H9 (cell line): ENCODE measurements at regions not wholly inside any gene's neighbourhood (a gene's known extent, or its start where the extent isn't known, plus 50 kb on each side); places are given as distances from the start of the nearest gene placed in this dataset.

Experiments
- DNase-seq: peaks from one replicate; pipeline ENCODE4 v3.0.0-alpha.2; 2017
- H2AFZ ChIP-seq: one replicate; pipeline ENCODE4 v1.6.1; 2013; ENCODE audit warnings: mild to moderate bottlenecking, low read length, control low read depth, moderate library complexity
- H2AK5ac ChIP-seq: 2 replicates; pipeline ENCODE4 v1.6.1; 2013; ENCODE audit warnings: low read length, control low read depth, mixed read lengths; ENCODE audit not compliant: insufficient read length
- H2BK120ac ChIP-seq: one replicate; pipeline ENCODE4 v1.6.1; 2013; ENCODE audit warnings: low read depth, mild to moderate bottlenecking, low read length, control low read depth, inconsistent platforms; ENCODE audit not compliant: poor library complexity, severe bottlenecking
- H2BK12ac ChIP-seq: 2 replicates; pipeline ENCODE4 v1.6.1; 2013; ENCODE audit warnings: low read length, control low read depth, mixed read lengths, low read depth; ENCODE audit not compliant: insufficient read length
- H2BK15ac ChIP-seq: 2 replicates; pipeline ENCODE4 v1.6.1; 2013; ENCODE audit warnings: low read depth, low read length, control low read depth
- H2BK20ac ChIP-seq: one replicate; pipeline ENCODE4 v1.6.1; 2013; ENCODE audit warnings: low read depth, mild to moderate bottlenecking, low read length, control low read depth, inconsistent platforms; ENCODE audit not compliant: poor library complexity, severe bottlenecking
- H2BK5ac ChIP-seq: 2 replicates; pipeline ENCODE4 v1.6.1; 2013; ENCODE audit warnings: low read length, control low read depth, mixed read lengths; ENCODE audit not compliant: insufficient read length
- H3K14ac ChIP-seq: 2 replicates; pipeline ENCODE4 v1.6.1; 2013; ENCODE audit warnings: low read length, control low read depth; ENCODE audit not compliant: insufficient read depth
- H3K18ac ChIP-seq: 2 replicates; pipeline ENCODE4 v1.6.1; 2013; ENCODE audit warnings: low read depth, mild to moderate bottlenecking, mixed read lengths, low read length, control low read depth; ENCODE audit not compliant: insufficient read length
- H3K23ac ChIP-seq: 2 replicates; pipeline ENCODE4 v1.6.1; 2013; ENCODE audit warnings: low read length, control low read depth, mixed read lengths, low read depth; ENCODE audit not compliant: insufficient read length
- H3K23me2 ChIP-seq: 2 replicates; pipeline ENCODE4 v1.6.1; 2013; ENCODE audit warnings: low read depth, mild to moderate bottlenecking, mixed read lengths, low read length, control low read depth; ENCODE audit not compliant: insufficient read length, poor library complexity, severe bottlenecking
- H3K27ac ChIP-seq: 2 replicates; pipeline ENCODE4 v1.5.1; 2013; ENCODE audit warnings: low read length, control low read depth, mixed read lengths, low read depth; ENCODE audit not compliant: insufficient read length
- H3K27me3 ChIP-seq: 2 replicates; pipeline ENCODE4 v1.6.1; 2013; ENCODE audit warnings: low read length, control low read depth, inconsistent platforms; ENCODE audit not compliant: insufficient read depth
- H3K4ac ChIP-seq: 2 replicates; pipeline ENCODE4 v1.6.1; 2013; ENCODE audit warnings: low read depth, mild to moderate bottlenecking, control low read depth, inconsistent platforms, low read length, moderate library complexity
- H3K4me1 ChIP-seq: 2 replicates; pipeline ENCODE4 v1.6.1; 2013; ENCODE audit warnings: low read length, control low read depth, inconsistent platforms; ENCODE audit not compliant: insufficient read depth
- H3K4me2 ChIP-seq: 2 replicates; pipeline ENCODE4 v1.6.1; 2013; ENCODE audit warnings: low read length, control low read depth, mixed read lengths; ENCODE audit not compliant: insufficient read length, insufficient read depth
- H3K56ac ChIP-seq: 2 replicates; pipeline ENCODE4 v1.6.1; 2013; ENCODE audit warnings: low read depth, mild to moderate bottlenecking, mixed read lengths, low read length, control low read depth; ENCODE audit not compliant: insufficient read length
- H3K79me1 ChIP-seq: 2 replicates; pipeline ENCODE4 v1.6.1; 2013; ENCODE audit warnings: low read depth, mild to moderate bottlenecking, moderate library complexity, low read length, control low read depth, inconsistent platforms; ENCODE audit not compliant: insufficient read depth, poor library complexity, severe bottlenecking
- H3K79me2 ChIP-seq: 2 replicates; pipeline ENCODE4 v1.6.1; 2013; ENCODE audit warnings: low read length, control low read depth, inconsistent platforms; ENCODE audit not compliant: insufficient read depth
- H3K9ac ChIP-seq: 2 replicates; pipeline ENCODE4 v1.6.1; 2013; ENCODE audit warnings: low read length, control low read depth, mixed read lengths; ENCODE audit not compliant: insufficient read length; ENCODE audit errors: extremely low read depth
- H3K9me3 ChIP-seq: one replicate; pipeline ENCODE4 v1.6.1; 2013; ENCODE audit warnings: low read depth, low read length, inconsistent platforms; ENCODE audit not compliant: control insufficient read depth
- H3T11ph ChIP-seq: one replicate; pipeline ENCODE4 v1.6.1; 2013; ENCODE audit warnings: mild to moderate bottlenecking, low read length, control low read depth, inconsistent platforms
- H4K20me1 ChIP-seq: one replicate; pipeline ENCODE4 v1.6.1; 2013; ENCODE audit not compliant: control insufficient read depth, insufficient read length, insufficient read depth
- H4K5ac ChIP-seq: 2 replicates; pipeline ENCODE4 v1.6.1; 2013; ENCODE audit warnings: low read depth, mild to moderate bottlenecking, mixed read lengths, low read length, control low read depth; ENCODE audit not compliant: insufficient read length
- H4K8ac ChIP-seq: replicated peaks from 2 replicates; pipeline ENCODE4 v1.6.1; 2013; ENCODE audit warnings: low read length, control low read depth, mixed read lengths, low read depth; ENCODE audit not compliant: insufficient read length
- H4K91ac ChIP-seq: 2 replicates; pipeline ENCODE4 v1.6.1; 2013; ENCODE audit warnings: low read depth, mild to moderate bottlenecking, moderate library complexity, mixed read lengths, low read length, control low read depth; ENCODE audit not compliant: insufficient read length
- H3K27ac Mint-ChIP-seq, 3 experiments: 2 replicates in 2 of 3; 3 replicates in 1 of 3; pipeline ENCODE4 v1.8.0; 2020 to 2021; ENCODE audit warnings: mixed read lengths in 3 of 3, mild to moderate bottlenecking in 1 of 3, moderate library complexity in 1 of 3
- H3K27me3 Mint-ChIP-seq: 2 replicates; pipeline ENCODE4 v1.8.0; 2021; ENCODE audit warnings: low read depth, mild to moderate bottlenecking, moderate library complexity, mixed read lengths
- H3K36me3 Mint-ChIP-seq, 3 experiments: 2 replicates in 2 of 3; 3 replicates in 1 of 3; pipeline ENCODE4 v1.8.0; 2020 to 2021; ENCODE audit warnings: low read depth in 3 of 3, mixed read lengths in 3 of 3; ENCODE audit not compliant: insufficient read depth in 1 of 3
- H3K4me1 Mint-ChIP-seq, 2 experiments: 2 replicates each; pipeline ENCODE4 v1.8.0; 2020; ENCODE audit warnings: mixed read lengths in 2 of 2
- H3K4me3 Mint-ChIP-seq, 2 experiments: 2 replicates in 1 of 2; 3 replicates in 1 of 2; pipeline ENCODE4 v1.8.0; 2020 to 2021; ENCODE audit warnings: mild to moderate bottlenecking in 2 of 2, mixed read lengths in 2 of 2, moderate library complexity in 1 of 2
- H3K9me3 Mint-ChIP-seq, 2 experiments: 2 replicates in 1 of 2; 3 replicates in 1 of 2; pipeline ENCODE4 v1.8.0; 2020; ENCODE audit warnings: mild to moderate bottlenecking in 2 of 2, mixed read lengths in 2 of 2, moderate library complexity in 1 of 2
- WGBS: extraction: QIAGEN DNeasy Blood & Tissue Kit; methylation state at CpG from one replicate; pipeline ENCODE4 v1.1.7; 2013; ENCODE audit warnings: missing lambda C conversion rate, low lambda C conversion rate, mixed read lengths; ENCODE audit not compliant: insufficient read length; ENCODE audit errors: extremely low coverage; 5-methylcytosine and 5-hydroxymethylcytosine counted together
- TF ChIP-seq, protein P1 (sequence below): fragments of 200-600 bp; sonication (generic); conservative IDR thresholded peaks from 3 replicates; pipeline ENCODE4 v1.8.0; 2021; ENCODE audit warnings: antibody characterized with exemption, mild to moderate bottlenecking

DNA sequence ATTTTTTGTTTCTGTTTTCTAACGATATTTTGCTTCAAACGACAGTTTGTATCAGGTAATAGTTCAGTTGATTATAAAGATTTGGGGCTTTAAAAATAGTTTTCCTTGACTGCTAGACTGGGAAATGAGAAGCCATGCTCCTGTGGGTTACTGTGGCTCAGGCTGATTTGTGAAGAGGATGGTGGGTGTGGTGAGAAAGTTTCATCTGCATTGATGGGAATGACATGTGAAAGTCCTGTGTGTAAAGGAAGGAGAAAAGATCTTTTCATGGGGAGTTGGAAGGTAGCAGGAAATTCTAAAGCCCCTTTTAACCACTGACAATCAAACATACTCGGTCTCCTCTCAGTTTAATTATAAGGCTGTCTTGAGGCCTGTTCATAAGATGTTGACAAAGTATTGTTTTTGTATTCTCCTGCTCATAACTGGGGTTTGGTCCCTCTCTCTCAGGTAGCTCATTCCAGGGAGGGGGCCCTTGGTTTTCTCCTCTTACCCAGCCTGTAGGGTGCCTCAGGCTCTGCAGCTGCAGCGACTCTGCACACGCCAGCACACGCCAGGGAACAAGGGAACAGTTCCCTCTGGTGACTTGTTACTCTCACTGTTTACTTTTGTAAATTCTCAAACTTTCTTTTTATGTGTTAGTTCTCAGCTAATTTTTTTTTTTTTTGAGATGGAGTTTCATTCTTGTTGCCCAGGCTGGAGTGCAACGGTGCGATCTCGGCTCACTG lies 91.6 kb downstream of the CARTPT start:
- Mint-ChIP-seq H3K27ac (no peak overlapping the region; a peak in 1 of 7 replicates), H3K4me1 (peaks cover 42 to 43% of the 10 kb centered on the region in 2 experiments), H3K27me3 (no peaks in the 10 kb centered on the region; the same call in 1 of the 2 replicates), H3K9me3 (no peaks in the 10 kb centered on the region), H3K4me3 (no peak overlapping the region), H3K36me3 (no peaks in the 10 kb centered on the region)
- Histone ChIP-seq H3K79me2 (no peaks in the 10 kb centered on the region), H3K27me3 (no peaks in the 10 kb centered on the region), H3T11ph (no peak overlapping the region), H3K14ac (no peak overlapping the region), H2BK20ac (no peak overlapping the region), H3K4me1 (no peaks in the 10 kb centered on the region), H4K8ac (no peak overlapping the region), H3K56ac (no peak overlapping the region), H2BK12ac (no peak overlapping the region), H2BK120ac (no peak overlapping the region), H3K27ac (no peak overlapping the region), H2BK15ac (no peak overlapping the region), H2AFZ (no peak overlapping the region), H3K9me3 (no peaks in the 10 kb centered on the region), H3K79me1 (no peaks in the 10 kb centered on the region), H3K23ac (no peak overlapping the region), H3K23me2 (no peaks in the 10 kb centered on the region), H2AK5ac (no peak overlapping the region), H4K20me1 (no peaks in the 10 kb centered on the region), H4K91ac (no peak overlapping the region), H3K4me2 (no peak overlapping the region), H2BK5ac (no peak overlapping the region), H4K5ac (no peak overlapping the region), H3K18ac (no peak overlapping the region), H3K9ac (no peak overlapping the region), H3K4ac (no peak overlapping the region)
- no peak for DNase-seq
- no CpG with 5 or more reads among the region's 9 CpGs for WGBS
- TF ChIP-seq, protein P1, sequence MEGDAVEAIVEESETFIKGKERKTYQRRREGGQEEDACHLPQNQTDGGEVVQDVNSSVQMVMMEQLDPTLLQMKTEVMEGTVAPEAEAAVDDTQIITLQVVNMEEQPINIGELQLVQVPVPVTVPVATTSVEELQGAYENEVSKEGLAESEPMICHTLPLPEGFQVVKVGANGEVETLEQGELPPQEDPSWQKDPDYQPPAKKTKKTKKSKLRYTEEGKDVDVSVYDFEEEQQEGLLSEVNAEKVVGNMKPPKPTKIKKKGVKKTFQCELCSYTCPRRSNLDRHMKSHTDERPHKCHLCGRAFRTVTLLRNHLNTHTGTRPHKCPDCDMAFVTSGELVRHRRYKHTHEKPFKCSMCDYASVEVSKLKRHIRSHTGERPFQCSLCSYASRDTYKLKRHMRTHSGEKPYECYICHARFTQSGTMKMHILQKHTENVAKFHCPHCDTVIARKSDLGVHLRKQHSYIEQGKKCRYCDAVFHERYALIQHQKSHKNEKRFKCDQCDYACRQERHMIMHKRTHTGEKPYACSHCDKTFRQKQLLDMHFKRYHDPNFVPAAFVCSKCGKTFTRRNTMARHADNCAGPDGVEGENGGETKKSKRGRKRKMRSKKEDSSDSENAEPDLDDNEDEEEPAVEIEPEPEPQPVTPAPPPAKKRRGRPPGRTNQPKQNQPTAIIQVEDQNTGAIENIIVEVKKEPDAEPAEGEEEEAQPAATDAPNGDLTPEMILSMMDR: no peak
